DOHH2 (cell line): ENCODE measurements at regions not wholly inside any gene's neighbourhood (a gene's known extent, or its start where the extent isn't known, plus 50 kb on each side); places are given as distances from the start of the nearest gene placed in this dataset.
"Not testable (repeated sequence)": the region's sequence is repeated elsewhere in the genome, so short reads cannot be mapped to it uniquely, and the experiment has no call there.

Experiments
- H3F3A ChIP-seq: fragments of 200-600 bp; sonication (generic), shearing (Covaris generic); 2 replicates; pipeline ENCODE4 v1.6.0; 2016; ENCODE audit warnings: antibody characterized with exemption, mild to moderate bottlenecking; ENCODE audit not compliant: control insufficient read depth, insufficient read depth
- H3K27ac ChIP-seq: fragments of 200-600 bp; sonication (generic); 2 replicates; pipeline ENCODE4 v1.5.1; 2014; ENCODE audit warnings: low read depth, mild to moderate bottlenecking, low read length, moderate library complexity
- H3K27me3 ChIP-seq: fragments of 200-600 bp; sonication (generic); 2 replicates; pipeline ENCODE4 v1.6.1; 2014; ENCODE audit warnings: mild to moderate bottlenecking, low read length, mixed read lengths; ENCODE audit not compliant: control insufficient read depth
- H3K36me3 ChIP-seq: fragments of 200-600 bp; sonication (generic); 2 replicates; pipeline ENCODE4 v1.6.1; 2014; ENCODE audit warnings: mild to moderate bottlenecking, low read length, moderate library complexity, mixed read lengths; ENCODE audit not compliant: control insufficient read depth
- H3K4me1 ChIP-seq: fragments of 200-600 bp; sonication (generic); 2 replicates; pipeline ENCODE4 v1.6.1; 2014; ENCODE audit warnings: mild to moderate bottlenecking, low read length, mixed read lengths; ENCODE audit not compliant: control insufficient read depth
- H3K4me2 ChIP-seq: fragments of 200-600 bp; sonication (generic); 2 replicates; pipeline ENCODE4 v1.6.0; 2014; ENCODE audit warnings: mild to moderate bottlenecking, low read length, moderate library complexity
- H3K4me3 ChIP-seq: fragments of 200-600 bp; sonication (generic); 2 replicates; pipeline ENCODE4 v1.5.1; 2014; ENCODE audit warnings: mild to moderate bottlenecking, low read length, mixed read lengths
- H3K79me2 ChIP-seq: fragments of 200-600 bp; sonication (generic); 2 replicates; pipeline ENCODE4 v1.6.1; 2014; ENCODE audit warnings: mild to moderate bottlenecking, low read length, mixed read lengths; ENCODE audit not compliant: control insufficient read depth
- H3K9me2 ChIP-seq: fragments of 200-600 bp; sonication (generic); replicated peaks from 2 replicates; pipeline ENCODE4 v1.6.1; 2014; ENCODE audit warnings: mild to moderate bottlenecking, low read length, mixed read lengths; ENCODE audit not compliant: control insufficient read depth
- H3K9me3 ChIP-seq: fragments of 200-600 bp; sonication (generic); 2 replicates; pipeline ENCODE4 v1.6.1; 2014; ENCODE audit warnings: antibody characterized with exemption, low read length, mixed read lengths; ENCODE audit not compliant: control insufficient read depth, insufficient read depth
- H4K20me1 ChIP-seq: fragments of 200-600 bp; sonication (generic); 2 replicates; pipeline ENCODE4 v1.6.0; 2014; ENCODE audit warnings: low read depth, mild to moderate bottlenecking, antibody characterized with exemption, low read length, moderate library complexity; ENCODE audit not compliant: control insufficient read depth, insufficient read depth

GRCh38 chr11:71710171-71710671 is 122.8 kb upstream of the DEFB108B start:
- not testable (repeated sequence) for H3K79me2 ChIP-seq, H3F3A ChIP-seq, H3K27ac ChIP-seq, H3K36me3 ChIP-seq, H3K4me3 ChIP-seq, H3K4me1 ChIP-seq, H3K9me2 ChIP-seq, H4K20me1 ChIP-seq, H3K9me3 ChIP-seq, H3K27me3 ChIP-seq, H3K4me2 ChIP-seq

- not testable (repeated sequence) for H3K27me3 ChIP-seq, H3K4me2 ChIP-seq, H3K4me1 ChIP-seq, H3K4me3 ChIP-seq, H3K9me3 ChIP-seq, H3F3A ChIP-seq, H3K79me2 ChIP-seq, H3K36me3 ChIP-seq, H4K20me1 ChIP-seq, H3K27ac ChIP-seq, H3K9me2 ChIP-seq
Observed at GRCh38 chr11:71710701-71711385, 122.2 kb upstream of the DEFB108B start.

DNA sequence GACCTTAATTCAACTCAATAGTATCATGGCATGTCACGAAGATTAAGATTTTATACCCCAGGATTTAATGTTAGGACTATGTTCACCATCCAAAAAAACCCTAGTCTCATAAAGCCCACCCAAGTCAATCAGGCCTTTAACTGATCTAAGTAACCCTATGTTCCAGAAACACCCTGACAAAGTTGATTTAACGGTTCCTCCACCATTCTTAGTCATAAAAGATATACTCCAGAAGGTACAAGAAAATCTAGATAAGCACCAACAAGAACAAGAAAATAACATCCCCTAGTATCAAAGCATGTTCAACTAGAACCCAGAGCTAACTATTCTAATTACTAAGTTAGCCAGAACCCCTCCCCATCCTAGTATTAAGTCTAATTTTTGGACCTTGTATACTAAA is 120.7 kb upstream of the DEFB108B start:
- H3K9me3 ChIP-seq, H3K27me3 ChIP-seq, H3K79me2 ChIP-seq, H4K20me1 ChIP-seq, H3K4me1 ChIP-seq, H3K4me2 ChIP-seq, H3K9me2 ChIP-seq, H3F3A ChIP-seq, H3K4me3 ChIP-seq, H3K27ac ChIP-seq, H3K36me3 ChIP-seq: not testable (repeated sequence)

GRCh38 chr11:71712846-71713245 is 120.2 kb upstream of the DEFB108B start:
- H3K36me3 ChIP-seq, H4K20me1 ChIP-seq, H3K4me3 ChIP-seq, H3K27ac ChIP-seq, H3K4me2 ChIP-seq, H3K27me3 ChIP-seq, H3F3A ChIP-seq, H3K4me1 ChIP-seq, H3K79me2 ChIP-seq, H3K9me3 ChIP-seq, H3K9me2 ChIP-seq: not testable (repeated sequence)

DNA sequence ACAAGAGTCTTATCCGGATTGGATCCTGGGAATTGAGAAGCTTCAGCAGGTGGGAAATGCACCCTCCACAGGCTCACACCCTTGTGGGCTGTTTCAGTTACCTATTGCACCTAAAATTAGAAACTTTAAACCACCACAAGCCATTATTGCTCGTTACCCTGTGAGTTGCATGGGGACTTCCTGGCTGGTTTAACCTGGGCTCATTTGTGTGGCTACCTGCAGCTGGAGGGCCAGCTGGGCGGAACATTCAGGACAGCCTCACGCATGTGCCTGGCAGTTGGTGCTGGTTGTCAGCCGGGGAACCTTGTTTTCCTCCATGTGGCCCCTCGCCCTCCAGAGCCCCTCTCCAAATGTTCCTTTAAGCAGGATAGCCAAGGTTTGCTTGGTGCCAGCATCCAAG is 118.5 kb upstream of the DEFB108B start:
- H3K9me3 ChIP-seq, H3K4me1 ChIP-seq, H3K27ac ChIP-seq, H3K9me2 ChIP-seq, H3K4me3 ChIP-seq, H4K20me1 ChIP-seq, H3K79me2 ChIP-seq, H3K36me3 ChIP-seq, H3K27me3 ChIP-seq, H3K4me2 ChIP-seq, H3F3A ChIP-seq: not testable (repeated sequence)

DNA sequence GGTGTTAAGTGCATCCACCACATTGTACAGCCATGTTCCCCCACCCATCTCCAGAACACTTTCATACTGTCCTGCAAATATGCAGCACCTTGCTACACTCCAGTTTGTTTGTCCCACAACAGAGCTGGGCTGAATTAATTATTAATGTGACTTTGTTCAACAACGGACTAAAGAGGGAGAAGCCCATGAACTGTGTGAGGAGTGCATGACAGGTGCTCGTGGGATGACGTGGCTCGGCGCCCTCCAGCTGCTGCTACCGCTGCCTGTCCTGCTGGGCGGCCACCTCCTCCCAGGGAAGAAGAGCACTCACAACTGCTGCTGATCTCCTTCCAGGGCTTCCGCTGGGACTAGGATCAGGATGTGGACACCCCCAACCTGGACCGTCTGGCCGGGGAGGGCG is 111.2 kb upstream of the DEFB108B start:
- H3K27me3 ChIP-seq, H3K27ac ChIP-seq, H3F3A ChIP-seq, H3K9me3 ChIP-seq, H3K4me1 ChIP-seq, H3K9me2 ChIP-seq, H4K20me1 ChIP-seq, H3K36me3 ChIP-seq, H3K4me2 ChIP-seq, H3K79me2 ChIP-seq, H3K4me3 ChIP-seq: not testable (repeated sequence)

DNA sequence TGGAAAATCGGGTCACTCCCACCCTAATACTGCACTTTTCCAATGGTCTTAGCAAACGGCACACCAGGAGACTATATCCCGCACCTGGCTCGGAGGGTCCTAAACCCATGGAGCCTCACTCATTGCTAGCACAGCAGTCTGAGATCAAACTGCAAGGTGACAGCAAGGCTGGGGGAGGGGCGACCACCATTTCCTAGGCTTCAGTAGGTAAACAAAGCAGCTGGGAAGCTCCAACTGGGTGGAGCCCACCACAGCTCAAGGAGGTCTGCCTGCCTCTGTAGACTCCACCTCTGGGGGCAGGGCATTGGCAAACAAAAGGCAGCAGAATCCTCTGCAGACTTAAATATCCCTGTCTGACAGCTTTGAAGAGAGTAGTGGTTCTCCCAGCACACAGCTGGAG is 109.0 kb upstream of the DEFB108B start:
- not testable (repeated sequence) for H4K20me1 ChIP-seq, H3K27ac ChIP-seq, H3K9me2 ChIP-seq, H3K4me3 ChIP-seq, H3K4me2 ChIP-seq, H3F3A ChIP-seq, H3K79me2 ChIP-seq, H3K27me3 ChIP-seq, H3K4me1 ChIP-seq, H3K36me3 ChIP-seq, H3K9me3 ChIP-seq

- H3K4me3 ChIP-seq, H3F3A ChIP-seq, H3K9me3 ChIP-seq, H3K4me2 ChIP-seq, H3K9me2 ChIP-seq, H3K36me3 ChIP-seq, H4K20me1 ChIP-seq, H3K4me1 ChIP-seq, H3K27me3 ChIP-seq, H3K79me2 ChIP-seq, H3K27ac ChIP-seq: not testable (repeated sequence)
Observed at GRCh38 chr11:71730748-71731147, 102.3 kb upstream of the DEFB108B start.
